PC-9 (cell line): ENCODE measurements at regions not wholly inside any gene's neighbourhood (a gene's known extent, or its start where the extent isn't known, plus 50 kb on each side); places are given as distances from the start of the nearest gene placed in this dataset.

Source experiments
- BruUV-seq: library from RNA; stranded (reverse); fragments of 400-500 nt; replicated peaks from 2 replicates; lab custom pipeline; 2021; lab: Mats Ljungman, UMichigan
- CTCF ChIA-PET: fragments of 300-600 bp; sonication (Branson Sonifier 250); formaldehyde crosslinking; loops from one replicate; lab custom pipeline; 2022; ENCODE audit warnings: antibody characterized with exemption; lab: Charles Lee
- POLR2A ChIA-PET: fragments of 300-600 bp; sonication (Branson Sonifier 250); formaldehyde crosslinking; loops from one replicate; lab custom pipeline; 2022; ENCODE audit warnings: antibody characterized with exemption; ENCODE audit not compliant: unreplicated experiment; lab: Charles Lee
- DNase-seq, 2 experiments: peaks; one replicate each; pipeline versions ENCODE4 v3.0.0 to v3.0.0-alpha.2; 2015 to 2022; ENCODE audit warnings: mixed read lengths in 1 of 2
- H2AFZ ChIP-seq: fragments of 200-600 bp; sonication (generic); 2 replicates; pipeline ENCODE4 v1.8.1; 2017; ENCODE audit warnings: antibody characterized with exemption
- H3F3A ChIP-seq: fragments of 200-600 bp; sonication (generic); 2 replicates; pipeline ENCODE4 v1.8.1; 2017; ENCODE audit warnings: antibody characterized with exemption, mild to moderate bottlenecking, low read depth; ENCODE audit not compliant: insufficient read depth
- H3K27ac ChIP-seq: fragments of 200-600 bp; sonication (generic); 2 replicates; pipeline ENCODE4 v1.6.1; 2016; ENCODE audit warnings: mixed run types
- H3K27me3 ChIP-seq: fragments of 200-600 bp; sonication (generic); 2 replicates; pipeline ENCODE4 v1.6.1; 2016; ENCODE audit warnings: low read depth, mixed run types; ENCODE audit not compliant: insufficient read depth
- H3K36me3 ChIP-seq: fragments of 200-600 bp; sonication (generic); 2 replicates; pipeline ENCODE4 v1.6.1; 2016; ENCODE audit warnings: low read depth, mixed run types
- H3K4me1 ChIP-seq: fragments of 200-600 bp; sonication (generic); replicated peaks from 2 replicates; pipeline ENCODE4 v1.6.1; 2016; ENCODE audit warnings: mixed run types; ENCODE audit not compliant: insufficient read depth
- H3K4me2 ChIP-seq: fragments of 200-600 bp; sonication (generic); 2 replicates; pipeline ENCODE4 v1.6.1; 2017; ENCODE audit warnings: mixed run types
- H3K4me3 ChIP-seq: fragments of 200-600 bp; sonication (generic); 2 replicates; pipeline ENCODE4 v1.6.1; 2016; ENCODE audit warnings: mixed run types
- H3K79me2 ChIP-seq: fragments of 200-600 bp; sonication (generic); 2 replicates; pipeline ENCODE4 v1.6.1; 2017; ENCODE audit warnings: low read depth, mixed run types
- H3K9me2 ChIP-seq: fragments of 200-600 bp; sonication (generic); 2 replicates; pipeline ENCODE4 v1.8.1; 2017; ENCODE audit warnings: mild to moderate bottlenecking; ENCODE audit not compliant: insufficient read depth
- H3K9me3 ChIP-seq: fragments of 200-600 bp; sonication (generic); 2 replicates; pipeline ENCODE4 v1.8.1; 2016; ENCODE audit warnings: low read depth; ENCODE audit not compliant: insufficient read depth
- H4K20me1 ChIP-seq: fragments of 200-600 bp; sonication (generic); 2 replicates; pipeline ENCODE4 v1.8.1; 2017; ENCODE audit not compliant: insufficient read depth
- CTCF ChIP-seq: fragments of 200-600 bp; sonication (generic); conservative IDR thresholded peaks from 2 replicates; pipeline ENCODE4 v1.6.1; 2017; ENCODE audit warnings: mixed run types, antibody characterized with exemption, mild to moderate bottlenecking, moderate library complexity
- EZH2 ChIP-seq: fragments of 200-600 bp; sonication (generic); IDR thresholded peaks from 2 replicates; pipeline ENCODE4 v1.8.0; 2017; ENCODE audit warnings: antibody characterized with exemption, low read depth
- intact Hi-C: fragments of 100-400 bp; cut with micrococcal nuclease; formaldehyde crosslinking; loops from one replicate; pipeline ENCODE4 v1.10.0; 2022; ENCODE audit not compliant: unreplicated experiment

- BruUV-seq: no TSS peak
- no peak overlapping the region for H3K27ac ChIP-seq
- no peak overlapping the region for H3K4me2 ChIP-seq
- no peak overlapping the region for H3K4me3 ChIP-seq
- intact Hi-C loops: no loop called here
- H4K20me1 ChIP-seq: no peaks in the 10 kb centered on the region
- POLR2A ChIA-PET: no interaction called here
- no peaks in the 10 kb centered on the region for H3K9me2 ChIP-seq
- no peaks in the 10 kb centered on the region for H3K79me2 ChIP-seq
- no peak for TF ChIP-seq CTCF
- no peak for TF ChIP-seq EZH2
- H3F3A ChIP-seq: no peaks in the 10 kb centered on the region; the same call in 1 of the 2 replicates
- no peak overlapping the region for H2AFZ ChIP-seq
- no peaks in the 10 kb centered on the region for H3K36me3 ChIP-seq
- no peaks in the 10 kb centered on the region for H3K9me3 ChIP-seq
- H3K4me1 ChIP-seq: no peaks in the 10 kb centered on the region
- H3K27me3 ChIP-seq: no peaks in the 10 kb centered on the region
- no peak for DNase-seq
- CTCF ChIA-PET: no interaction called here
These were observed 1278.0 kb downstream of the OTOL1 start for GRCh38 chr3:162774613-162775100.

GRCh38 chr3:162776148-162776547, 1279.5 kb downstream of the OTOL1 start:
- DNase-seq: no peak
- H3K4me1 ChIP-seq: no peaks in the 10 kb centered on the region
- no peaks in the 10 kb centered on the region for H4K20me1 ChIP-seq
- ChIA-PET CTCF (no interaction called here), POLR2A (no interaction called here)
- no peak overlapping the region for H3K27ac ChIP-seq
- TF ChIP-seq CTCF (no peak), EZH2 (no peak)
- no peak overlapping the region for H2AFZ ChIP-seq
- no TSS peak for BruUV-seq
- H3K4me2 ChIP-seq: no peak overlapping the region
- H3K4me3 ChIP-seq: no peak overlapping the region
- no peaks in the 10 kb centered on the region for H3K9me3 ChIP-seq
- intact Hi-C loops: no loop called here
- H3K27me3 ChIP-seq: no peaks in the 10 kb centered on the region
- no peaks in the 10 kb centered on the region for H3K36me3 ChIP-seq
- no peaks in the 10 kb centered on the region for H3K9me2 ChIP-seq
- no peaks in the 10 kb centered on the region for H3K79me2 ChIP-seq
- H3F3A ChIP-seq: no peaks in the 10 kb centered on the region; the same call in 1 of the 2 replicates

GRCh38 chr3:162777118-162777517, 1280.5 kb downstream of the OTOL1 start:
- intact Hi-C loops: no loop called here
- no peaks in the 10 kb centered on the region for H3K36me3 ChIP-seq
- no TSS peak for BruUV-seq
- no peaks in the 10 kb centered on the region for H3K79me2 ChIP-seq
- ChIA-PET POLR2A (no interaction called here), CTCF (no interaction called here)
- no peaks in the 10 kb centered on the region; the same call in 1 of the 2 replicates for H3F3A ChIP-seq
- H3K4me3 ChIP-seq: no peak overlapping the region
- H4K20me1 ChIP-seq: no peaks in the 10 kb centered on the region
- H3K4me2 ChIP-seq: no peak overlapping the region
- no peaks in the 10 kb centered on the region for H3K9me2 ChIP-seq
- H3K9me3 ChIP-seq: no peaks in the 10 kb centered on the region
- H2AFZ ChIP-seq: no peak overlapping the region
- H3K4me1 ChIP-seq: no peaks in the 10 kb centered on the region
- no peak for DNase-seq
- no peak for TF ChIP-seq EZH2
- TF ChIP-seq CTCF: no peak
- H3K27ac ChIP-seq: no peak overlapping the region
- no peaks in the 10 kb centered on the region for H3K27me3 ChIP-seq
